Vagina (tissue), 2 donors: ENCODE measurements at regions not wholly inside any gene's neighbourhood (a gene's known extent, or its start where the extent isn't known, plus 50 kb on each side); places are given as distances from the start of the nearest gene placed in this dataset.

ENCODE experiments used
- CTCF ChIP-seq, 3 experiments: fragments of 450-650 bp in 2 of 3; fragments of 200-600 bp in 1 of 3; sonication (generic) in 1 of 3; IDR thresholded peaks; one replicate each; pipeline ENCODE4 v1.5.1; 2017 to 2019; ENCODE audit warnings: antibody characterized with exemption in 3 of 3, mild to moderate bottlenecking in 2 of 3, moderate library complexity in 2 of 3
- POLR2A ChIP-seq, 2 donors: fragments of 450-650 bp; IDR thresholded peaks; one replicate each; pipeline ENCODE4 v1.6.1; 2017; ENCODE audit warnings: antibody characterized with exemption in 2 of 2, mild to moderate bottlenecking in 2 of 2, moderate library complexity in 2 of 2
- POLR2AphosphoS5 ChIP-seq, 2 donors: sonication (generic); formaldehyde crosslinking; IDR thresholded peaks; one replicate each; pipeline ENCODE4 v1.9.0; 2017; ENCODE audit warnings: antibody characterized with exemption in 2 of 2, mild to moderate bottlenecking in 2 of 2, low read depth in 1 of 2; ENCODE audit not compliant: insufficient read depth in 1 of 2

DNA sequence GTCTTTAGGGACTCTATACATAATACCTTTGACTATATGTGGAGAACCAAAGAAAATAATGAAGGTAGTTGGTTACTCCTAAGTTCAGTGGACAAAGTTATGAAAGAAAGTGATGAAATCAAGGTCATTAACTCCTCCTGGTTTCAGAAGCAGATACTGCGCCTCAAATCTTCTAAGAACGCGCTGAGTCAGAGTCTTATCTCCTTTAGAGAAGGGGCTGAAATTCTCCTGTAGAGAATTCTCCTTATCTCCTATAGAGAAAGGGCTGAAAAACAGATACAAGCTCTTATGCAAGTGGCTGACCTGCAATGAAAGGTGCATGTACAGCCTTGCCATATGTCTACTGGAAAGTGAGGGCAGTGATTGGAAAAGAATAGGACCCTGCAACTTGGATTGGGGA is 824.2 kb downstream of the NSUN3 start:
- TF ChIP-seq POLR2A (IDR thresholded peaks at IDR 0.05) (no peak), CTCF (IDR thresholded peaks at IDR 0.05) (no peak), POLR2AphosphoS5 (IDR thresholded peaks at IDR 0.05; ENCODE audit: insufficient read depth in 1 of 2, low read depth in 1 of 2) (no peak)
